Spleen (tissue), 11 donors: ENCODE measurements at regions not wholly inside any gene's neighbourhood (a gene's known extent, or its start where the extent isn't known, plus 50 kb on each side); places are given as distances from the start of the nearest gene placed in this dataset.

Experiments
- DNase-seq: peaks from one replicate; pipeline ENCODE4 v3.0.0-alpha.2; 2020
- H3K27ac ChIP-seq, 8 donors: fragments of 200-600 bp; sonication (generic) in 7 of 8; 1 replicate in 4 of 8; 2 replicates in 4 of 8; pipeline versions ENCODE4 v1.5.0 to v1.8.0; 2016 to 2021; ENCODE audit warnings: inconsistent platforms in 4 of 8, mild to moderate bottlenecking in 4 of 8, moderate library complexity in 1 of 8
- H3K27me3 ChIP-seq, 7 donors: fragments of 200-600 bp; sonication (generic) in 6 of 7; replicated peaks in 1 of 7; 1 replicate in 4 of 7; 2 replicates in 3 of 7; pipeline versions ENCODE4 v1.5.0 to v1.8.0; 2016 to 2021; ENCODE audit warnings: inconsistent platforms in 3 of 7, mild to moderate bottlenecking in 1 of 7
- H3K36me3 ChIP-seq, 6 donors: fragments of 200-600 bp; sonication (generic) in 5 of 6; 1 replicate in 4 of 6; 2 replicates in 2 of 6; pipeline versions ENCODE4 v1.5.0 to v1.8.0; 2016 to 2021; ENCODE audit warnings: inconsistent platforms in 2 of 6
- H3K4me1 ChIP-seq, 6 donors: fragments of 200-600 bp; sonication (generic) in 5 of 6; 1 replicate in 3 of 6; 2 replicates in 3 of 6; pipeline versions ENCODE4 v1.5.0 to v1.8.0; 2016 to 2021; ENCODE audit warnings: inconsistent platforms in 3 of 6
- H3K4me3 ChIP-seq, 8 donors: fragments of 200-600 bp; sonication (generic) in 7 of 8; 1 replicate in 4 of 8; 2 replicates in 4 of 8; pipeline versions ENCODE4 v1.5.0 to v1.8.0; 2016 to 2021; ENCODE audit warnings: inconsistent platforms in 4 of 8, mild to moderate bottlenecking in 4 of 8, moderate library complexity in 2 of 8
- H3K9me3 ChIP-seq, 8 donors: fragments of 200-600 bp; sonication (generic) in 7 of 8; 1 replicate in 4 of 8; 2 replicates in 4 of 8; pipeline versions ENCODE4 v1.5.0 to v1.8.0; 2016 to 2021; ENCODE audit warnings: inconsistent platforms in 4 of 8
- CTCF ChIP-seq, 11 experiments: fragments of 200-600 bp in 7 of 11; fragments of 450-650 bp in 4 of 11; sonication (generic) in 4 of 11; IDR thresholded peaks in 8 of 11; conservative IDR thresholded peaks in 3 of 11; 1 replicate in 7 of 11; 2 replicates in 4 of 11; pipeline versions ENCODE4 v1.4.0 to v1.8.0; 2016 to 2021; ENCODE audit warnings: antibody characterized with exemption in 11 of 11, inconsistent platforms in 4 of 11, mild to moderate bottlenecking in 1 of 11
- POLR2A ChIP-seq, 3 donors: fragments of 450-650 bp; IDR thresholded peaks; one replicate each; pipeline ENCODE4 v1.5.1; 2017; ENCODE audit warnings: antibody characterized with exemption in 3 of 3, mild to moderate bottlenecking in 1 of 3
- POLR2AphosphoS5 ChIP-seq, 3 donors: sonication (generic); formaldehyde crosslinking; IDR thresholded peaks; one replicate each; pipeline ENCODE4 v1.5.1; 2017; ENCODE audit warnings: antibody characterized with exemption in 3 of 3
- WGBS, 5 donors: extraction: QIAGEN DNeasy Blood & Tissue Kit in 3 of 5; methylation state at CpG; one replicate each; pipeline versions ENCODE4 v1.1.5 to v1.1.7; 2013 to 2018; 5-methylcytosine and 5-hydroxymethylcytosine counted together
- intact Hi-C: fragments of 100-400 bp; cut with DNase I; formaldehyde crosslinking; loops from one replicate; pipeline ENCODE4 v1.15.0; 2023; ENCODE audit warnings: low total_unique reads
- donor health status: healthy with polysubstance abuse.
- donor health status: DM: no; HTN: no; CAD: no; lungs with moderate emphysema.
- donor health status: DM: no; HTN: no; CAD: no.
- donor health status: Bipolar disorder and iron deficiency.
- donor health status: healthy.
- donor health status: DM: no; HTN: no; CAD: no.
- donor health status: DM: yes; HTN: yes; CAD: no.

- WGBS, 5 donors = 83 to 92% (median 89%) methylated on average over 3 of the region's 3 CpGs
- Histone ChIP-seq H3K36me3 (no peaks in the 10 kb centered on the region), H3K27me3 (no peaks in the 10 kb centered on the region), H3K4me1 (no peaks in the 10 kb centered on the region), H3K27ac (no peak overlapping the region), H3K4me3 (no peak overlapping the region), H3K9me3 (peaks cover 0 to 3% (median 0%) of the 10 kb centered on the region in 8 donors)
- DNase-seq = no peak
- intact Hi-C loops = no loop called here
- TF ChIP-seq POLR2AphosphoS5 (IDR thresholded peaks at IDR 0.05) (no peak), POLR2A (IDR thresholded peaks at IDR 0.05) (no peak), CTCF (IDR thresholded peaks at IDR 0.05 in 8 of 11, conservative IDR thresholded peaks at IDR 0.05 in 3 of 11) (no peak)
Observed at GRCh38 chr12:115108129-115109100, 424.4 kb upstream of the TBX3 start.

GRCh38 chr12:115103884-115104883 lies 420.2 kb upstream of the TBX3 start:
- no peak for DNase-seq
- no peak for TF ChIP-seq POLR2A (IDR thresholded peaks at IDR 0.05)
- TF ChIP-seq POLR2AphosphoS5 (IDR thresholded peaks at IDR 0.05) = peak in 1 of 3 donors; percentile 54
- TF ChIP-seq CTCF (IDR thresholded peaks at IDR 0.05 in 8 of 11, conservative IDR thresholded peaks at IDR 0.05 in 3 of 11) = no peak
- Histone ChIP-seq H3K4me1 (no peaks in the 10 kb centered on the region), H3K36me3 (no peaks in the 10 kb centered on the region), H3K27ac (peak overlapping the region in 5 of 8 donors; percentile 14 to 48 (median 43)), H3K9me3 (peaks cover 0 to 9% (median 0%) of the 10 kb centered on the region in 8 donors), H3K27me3 (no peaks in the 10 kb centered on the region), H3K4me3 (no peak overlapping the region)
- 31 to 35% (median 33%) methylated on average over 10 of the region's 10 CpGs for WGBS, 5 donors
- intact Hi-C loops = no loop called here

GRCh38 chr12:115102450-115102849 lies 418.5 kb upstream of the TBX3 start:
- Histone ChIP-seq H3K36me3 (no peaks in the 10 kb centered on the region), H3K27me3 (no peaks in the 10 kb centered on the region), H3K4me3 (no peak overlapping the region), H3K4me1 (no peaks in the 10 kb centered on the region), H3K27ac (no peak overlapping the region), H3K9me3 (peaks cover 0 to 15% (median 0%) of the 10 kb centered on the region in 8 donors)
- intact Hi-C loops = no loop called here
- 63 to 81% (median 79%) methylated on average over 5 of the region's 5 CpGs for WGBS, 5 donors
- no peak for TF ChIP-seq CTCF (IDR thresholded peaks at IDR 0.05 in 8 of 11, conservative IDR thresholded peaks at IDR 0.05 in 3 of 11)
- no peak for TF ChIP-seq POLR2A (IDR thresholded peaks at IDR 0.05)
- TF ChIP-seq POLR2AphosphoS5 (IDR thresholded peaks at IDR 0.05) = no peak
- no peak for DNase-seq
